ENCODE measurements at regions not wholly inside any gene's neighbourhood (a gene's known extent, or its start where the extent isn't known, plus 50 kb on each side); places are given as distances from the start of the nearest gene placed in this dataset.
"Not testable (repeated sequence)": the region's sequence is repeated elsewhere in the genome, so short reads cannot be mapped to it uniquely, and the experiment has no call there.

DNA sequence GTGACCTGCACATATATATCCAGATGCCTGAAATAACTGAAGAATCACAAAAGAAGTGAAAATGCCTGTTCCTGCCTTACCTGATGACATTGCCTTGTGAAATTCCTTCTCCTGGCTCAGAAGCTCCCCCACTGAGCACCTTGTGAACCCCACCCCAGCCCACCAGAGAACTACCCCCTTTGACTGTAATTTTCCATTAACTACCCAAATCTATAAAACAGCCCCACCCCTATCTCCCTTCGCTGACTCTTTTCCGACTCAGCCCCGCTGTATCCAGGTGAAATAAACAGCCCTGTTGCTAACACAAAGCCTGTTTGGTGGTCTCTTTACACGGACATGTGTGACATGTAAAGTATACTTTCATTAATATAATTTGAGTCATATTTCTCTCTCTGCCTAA, 320.3 kb upstream of the TECRL start:
- DNase-seq (ENCODE audit: low spot score): no peak

DNA sequence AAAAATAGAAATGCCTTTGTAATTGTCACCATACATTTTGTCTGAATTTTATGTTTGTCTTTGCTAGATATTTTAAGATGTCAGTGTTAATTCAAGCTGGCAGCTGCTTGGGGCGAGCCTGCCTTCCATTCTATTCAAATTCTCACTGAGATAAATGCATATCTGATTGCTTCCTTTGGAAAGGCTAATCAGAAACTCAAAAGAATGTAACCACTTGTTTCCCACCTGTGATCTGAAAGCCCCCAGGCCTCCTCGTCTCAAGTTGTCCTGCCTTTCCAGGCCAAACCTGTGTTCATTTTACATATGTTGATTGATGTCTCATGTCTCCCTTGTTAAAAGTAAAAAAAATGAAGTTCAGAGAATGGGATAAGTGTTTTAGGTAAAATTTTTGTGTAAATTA, 318.7 kb upstream of the TECRL start:
- DNase-seq (ENCODE audit: low spot score): no peak

DNA sequence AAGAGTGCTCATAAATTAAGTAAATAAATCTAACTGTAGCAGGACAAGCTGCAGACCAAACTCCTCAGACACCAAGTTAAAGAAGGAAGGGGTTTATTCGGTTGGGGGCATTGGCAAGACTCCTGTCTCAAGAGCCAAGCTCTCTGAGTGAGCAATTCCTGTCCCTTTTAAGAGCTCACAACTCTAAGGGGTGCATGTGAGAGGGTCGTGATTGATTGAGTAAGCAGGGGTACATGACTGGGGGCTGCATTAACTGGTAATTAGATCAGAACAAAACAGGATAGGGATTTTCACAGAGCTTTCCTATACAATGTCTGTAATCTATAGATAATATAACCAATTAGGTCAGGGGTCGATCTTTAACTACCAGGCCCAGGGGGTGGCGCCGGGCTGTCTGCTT, 318.1 kb upstream of the TECRL start:
- DNase-seq (ENCODE audit: low spot score): not testable (repeated sequence)

DNA sequence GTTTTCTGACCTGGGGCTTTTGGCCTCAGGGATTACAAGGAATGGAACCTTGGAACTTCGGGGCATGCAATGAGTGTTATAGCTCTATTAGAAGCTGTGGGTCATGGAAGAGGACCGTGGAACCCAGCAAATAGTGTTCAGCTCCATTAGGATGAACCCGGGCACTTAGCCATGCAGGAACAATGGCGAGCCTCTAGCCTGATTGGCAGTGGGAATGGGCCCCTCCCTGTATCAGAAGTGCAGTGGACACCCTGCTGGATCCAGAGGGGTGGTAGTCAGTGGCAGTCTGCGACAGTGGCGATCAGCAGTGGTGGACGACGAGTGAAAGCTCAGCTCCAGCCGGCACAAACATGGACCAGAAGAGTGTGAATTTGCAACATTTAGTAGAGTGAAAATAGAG, 315.4 kb upstream of the TECRL start:
- DNase-seq (ENCODE audit: low spot score): no peak

DNA sequence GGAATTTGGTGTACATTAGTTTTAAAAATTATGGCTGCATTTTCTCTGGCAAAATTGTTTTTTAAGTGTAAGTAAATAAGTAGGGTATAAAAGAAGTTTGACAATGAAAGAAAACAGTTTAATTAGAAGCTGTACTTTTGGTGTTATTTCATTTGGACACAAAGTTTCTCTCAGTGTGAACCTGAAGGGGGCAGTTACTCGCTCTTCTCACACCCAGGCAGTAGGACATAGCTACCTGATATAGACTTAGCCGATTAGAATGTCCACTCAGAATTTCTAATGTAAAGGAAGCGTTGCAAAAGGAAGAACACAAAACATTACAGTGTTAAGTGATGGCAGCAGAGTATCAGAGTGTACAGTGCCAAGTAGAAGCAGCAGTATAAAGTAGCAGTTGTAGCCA, 311.9 kb upstream of the TECRL start:
- no peak for DNase-seq (ENCODE audit: low spot score)

DNA sequence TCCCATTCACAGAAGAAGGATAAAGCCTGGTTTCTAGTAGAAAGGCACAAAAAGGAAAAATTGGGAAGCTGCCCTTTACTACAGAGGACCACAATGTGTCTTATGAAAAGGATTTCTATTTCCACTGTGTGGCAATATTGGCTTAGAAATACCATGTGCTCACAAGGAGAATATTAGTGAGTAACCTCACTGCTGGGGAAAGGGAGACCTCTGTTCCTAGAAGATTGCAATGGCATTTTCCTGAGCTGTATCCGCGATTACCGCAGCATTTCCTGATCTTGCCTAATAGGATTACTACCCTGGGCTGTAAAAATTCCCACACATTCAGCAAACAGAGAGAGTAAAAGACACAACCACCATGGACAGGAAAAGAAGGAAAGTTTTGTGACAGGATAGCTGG, 308.8 kb upstream of the TECRL start:
- DNase-seq (ENCODE audit: low spot score): no peak

DNA sequence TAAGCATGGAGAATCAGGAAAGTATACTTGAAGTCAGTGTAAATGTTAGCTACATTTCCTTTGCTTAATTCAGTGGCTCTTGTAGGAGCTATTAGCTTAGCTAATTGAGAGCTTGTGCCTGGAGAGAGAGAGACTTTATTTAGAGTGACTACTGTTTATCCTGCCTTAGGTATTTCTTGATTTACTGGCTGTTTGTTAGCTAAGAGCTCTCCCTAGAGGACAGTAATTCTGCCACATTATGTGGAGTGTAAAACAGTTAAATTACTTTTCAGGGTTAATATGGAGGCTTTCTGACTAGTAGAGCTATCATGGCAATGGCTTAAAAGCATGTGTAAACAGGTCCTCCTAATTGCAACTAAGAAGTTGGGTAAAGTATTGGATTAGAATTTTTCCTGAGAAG, 306.5 kb upstream of the TECRL start:
- no peak for DNase-seq (ENCODE audit: low spot score)

DNA sequence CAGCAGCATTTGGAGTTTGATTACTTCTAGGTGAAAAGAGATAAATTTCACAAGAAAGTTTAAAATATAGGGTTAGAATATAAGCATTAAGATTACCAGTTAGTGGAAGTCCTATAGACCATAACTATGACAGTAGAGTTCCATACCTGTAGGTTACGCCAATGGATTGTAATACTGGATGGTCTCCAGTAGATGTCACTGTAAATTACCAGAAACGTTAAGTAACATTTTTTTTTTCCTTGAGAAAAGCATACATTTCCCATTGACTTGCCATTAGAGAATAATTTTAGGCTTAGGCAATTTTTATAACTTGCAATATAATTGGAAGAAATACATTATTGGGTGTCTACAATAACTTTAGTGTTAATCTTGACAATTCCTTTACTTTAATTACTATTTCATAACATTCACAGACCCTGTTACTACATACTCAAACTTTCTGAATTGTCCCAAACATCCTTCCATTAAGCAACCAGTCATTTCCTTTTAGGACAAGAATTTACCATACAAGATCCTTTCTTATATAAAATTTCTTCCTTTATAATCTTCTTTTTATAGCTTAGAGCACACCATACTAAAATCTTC, 304.1 kb upstream of the TECRL start:
- no peak for DNase-seq (ENCODE audit: low spot score)

DNA sequence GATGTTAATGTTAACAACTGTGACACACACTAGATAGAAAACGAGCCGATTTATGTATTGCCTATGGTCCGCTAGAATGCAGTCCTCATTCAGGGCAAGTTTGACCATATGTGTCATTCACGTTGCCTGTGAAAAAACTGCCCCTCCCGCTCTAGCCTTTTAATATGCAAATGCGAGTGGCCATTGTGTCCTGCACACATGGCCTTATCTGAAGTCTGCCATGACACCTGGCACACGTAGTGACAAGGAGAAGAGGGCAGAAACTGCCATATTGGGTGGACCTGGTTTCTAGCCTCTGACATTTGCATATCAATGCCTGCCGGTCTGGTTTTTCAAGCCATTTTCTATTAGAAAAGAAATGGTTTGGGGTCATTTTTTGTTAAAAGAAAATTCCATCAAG, 303.3 kb upstream of the TECRL start:
- no peak for DNase-seq (ENCODE audit: low spot score)

DNA sequence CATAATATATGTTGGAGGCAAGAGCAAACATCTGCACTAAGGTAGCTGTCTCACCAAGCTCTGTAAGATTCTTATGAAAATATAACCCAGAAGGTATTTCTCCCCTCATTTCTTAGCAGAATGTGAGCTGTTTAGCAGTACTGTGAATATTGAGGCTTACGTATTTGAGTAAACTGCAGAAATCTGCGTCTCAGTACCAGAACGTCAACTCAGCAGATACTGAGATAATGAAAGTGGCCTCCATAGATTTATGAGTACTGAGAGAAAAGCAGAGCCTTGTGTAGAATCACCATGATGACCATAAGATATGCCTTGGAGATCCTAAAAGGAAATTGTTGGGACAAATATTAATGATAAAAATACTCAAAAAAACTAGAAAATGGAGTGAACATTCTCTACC, 296.7 kb upstream of the TECRL start:
- DNase-seq (ENCODE audit: low spot score): no peak

DNA sequence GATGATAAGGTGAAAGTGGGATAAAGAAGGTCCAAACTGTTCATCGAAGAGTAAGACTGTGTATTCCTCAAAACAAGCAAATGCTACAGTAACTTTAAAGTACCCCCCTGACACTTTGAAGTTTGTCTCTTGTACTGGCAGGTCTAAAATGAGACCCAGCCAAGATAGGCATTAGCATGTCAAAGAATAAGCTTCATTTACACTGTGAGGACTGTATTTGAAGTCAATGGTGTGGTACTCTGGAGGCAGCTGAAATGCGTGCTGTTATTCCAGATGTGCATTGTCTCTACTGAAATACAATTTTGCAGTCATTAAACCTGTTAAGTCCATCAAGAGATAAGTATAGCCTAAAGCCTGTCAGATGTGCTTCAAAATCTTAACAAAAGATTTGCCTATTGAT, 288.9 kb upstream of the TECRL start:
- no peak for DNase-seq (ENCODE audit: low spot score)

DNA sequence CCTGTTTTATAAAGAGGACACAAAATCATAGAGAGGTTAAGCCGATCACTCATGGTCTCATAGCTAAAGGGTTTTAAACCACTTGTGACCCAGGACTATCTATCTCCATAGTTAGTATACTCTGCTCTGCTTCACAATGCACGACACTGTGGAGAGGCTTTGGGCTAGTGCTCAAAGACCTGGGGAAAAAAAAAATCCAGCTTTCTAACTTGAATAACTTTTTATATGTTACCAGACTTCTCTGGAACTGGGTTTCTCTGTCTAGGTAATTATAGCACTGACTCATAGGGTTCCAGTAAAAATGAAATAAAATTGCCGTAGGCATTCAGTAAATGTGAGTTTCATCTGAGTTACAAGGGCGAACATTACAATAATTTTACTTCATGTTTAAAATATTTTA, 273.7 kb upstream of the TECRL start:
- DNase-seq (ENCODE audit: low spot score): no peak

DNA sequence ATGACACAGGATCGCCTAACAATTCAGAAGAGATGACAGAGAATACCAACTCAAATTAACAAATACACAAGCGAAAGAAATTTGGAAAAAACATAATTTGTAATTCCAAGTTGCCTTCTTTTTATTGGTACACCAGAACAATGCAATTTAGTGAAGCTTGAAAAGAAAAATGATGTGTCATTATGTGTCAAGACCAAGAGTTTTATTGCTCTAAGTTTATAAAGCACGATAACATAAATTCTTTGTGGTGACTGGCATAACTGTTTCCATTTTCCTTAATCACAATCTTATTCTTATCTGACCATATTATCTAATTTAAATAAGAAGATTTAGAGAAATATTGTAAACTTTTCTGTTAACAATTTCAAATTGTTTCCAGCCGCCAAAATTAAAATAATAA, 273.2 kb upstream of the TECRL start:
- DNase-seq (ENCODE audit: low spot score): no peak

DNA sequence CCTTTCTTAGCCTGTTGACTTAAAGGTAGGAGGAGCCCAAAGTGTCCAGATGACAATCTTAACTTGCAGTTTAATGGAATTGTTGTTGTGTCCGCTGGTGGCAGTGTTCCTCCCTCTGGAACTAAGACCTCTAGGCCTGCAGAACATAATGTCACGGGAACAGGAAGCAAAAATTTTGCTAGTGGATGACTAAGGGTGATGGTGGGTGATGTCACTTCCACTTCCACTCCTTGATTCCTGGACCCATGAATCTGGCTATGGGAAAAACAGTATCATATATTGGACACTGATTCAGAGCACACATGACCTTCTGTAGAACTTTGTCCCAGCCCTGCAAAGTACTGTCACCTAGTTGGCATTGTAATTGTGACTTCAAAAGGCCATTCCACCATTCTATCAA, 263.9 kb upstream of the TECRL start:
- not testable (repeated sequence) for DNase-seq (ENCODE audit: low spot score)

DNA sequence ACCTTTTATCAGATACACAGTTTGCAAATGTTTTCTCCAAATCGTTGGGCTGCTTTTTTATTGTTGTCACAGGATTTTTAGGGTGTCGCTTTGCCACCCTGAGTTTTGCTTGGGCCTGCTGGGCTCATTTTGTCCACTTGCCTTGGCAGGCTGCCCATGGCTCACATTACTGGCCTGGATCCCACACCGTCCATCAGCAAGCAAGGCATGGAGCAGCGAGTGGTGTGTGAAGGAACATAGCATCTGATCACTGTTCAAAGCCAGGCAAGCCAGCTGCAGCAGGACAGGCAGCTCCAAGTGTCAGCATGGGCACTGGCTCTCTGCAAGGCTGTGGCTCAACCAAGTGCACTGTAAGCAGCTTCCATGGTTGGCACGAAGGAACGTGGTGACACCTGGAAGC, 261.4 kb upstream of the TECRL start:
- DNase-seq (ENCODE audit: low spot score): no peak

DNA sequence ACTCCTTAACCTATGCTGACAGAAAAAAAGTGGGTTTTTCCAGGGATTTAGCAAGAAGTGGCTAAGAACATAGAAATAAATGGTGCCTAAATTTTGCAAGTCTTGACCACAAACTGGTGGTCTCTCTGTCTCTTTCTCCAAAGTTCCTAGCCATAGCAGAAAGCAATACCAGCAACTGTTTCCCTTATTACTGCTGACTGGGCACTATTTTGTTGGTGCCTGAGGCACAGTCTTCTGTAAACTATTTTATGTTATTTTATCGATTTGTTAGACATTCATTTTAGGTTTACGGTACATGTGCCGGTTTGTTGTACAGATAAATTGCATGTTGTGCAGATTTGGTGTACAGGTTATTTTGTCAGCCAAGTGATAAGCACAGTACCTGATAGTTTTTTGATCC, 234.6 kb upstream of the TECRL start:
- DNase-seq (ENCODE audit: low spot score): no peak

DNA sequence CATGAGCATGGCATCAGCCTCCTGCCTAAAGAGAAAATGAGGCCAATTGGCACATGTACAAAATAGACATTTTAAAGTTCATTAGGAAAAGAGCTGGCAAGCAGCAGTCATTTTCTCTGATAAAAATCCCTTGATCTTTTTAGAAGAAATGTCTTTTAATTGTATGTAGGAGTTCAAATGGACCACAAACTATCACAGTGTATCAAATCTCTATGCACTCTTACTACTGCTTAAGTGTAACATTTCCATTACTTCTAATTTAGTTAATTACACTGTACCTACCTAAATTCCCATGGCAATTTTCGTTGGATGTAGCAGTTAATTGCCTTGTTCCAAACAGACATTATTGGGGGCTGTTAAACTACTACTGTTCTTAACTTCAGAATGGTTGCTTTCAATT, 233.7 kb upstream of the TECRL start:
- DNase-seq (ENCODE audit: low spot score): no peak

DNA sequence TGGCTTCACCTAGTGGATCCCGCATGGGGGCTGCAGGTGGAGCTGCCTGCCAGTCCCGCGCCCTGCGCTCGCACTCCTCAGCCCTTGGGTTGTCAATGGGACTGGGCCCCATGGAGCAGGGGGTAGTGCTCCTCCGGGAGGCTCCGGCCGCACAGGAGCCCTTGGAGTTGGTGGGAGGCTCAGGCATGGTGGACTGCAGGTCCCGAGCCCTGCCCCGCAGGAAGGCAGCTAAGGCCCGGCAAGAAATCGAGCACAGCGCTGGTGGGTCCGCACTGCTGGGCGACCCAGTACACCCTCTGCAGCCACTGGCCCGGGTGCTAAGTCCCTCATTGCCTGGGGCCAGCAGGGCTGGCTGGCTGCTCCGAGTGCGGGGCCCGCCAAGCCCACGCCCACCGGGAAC, 231.2 kb upstream of the TECRL start:
- DNase-seq (ENCODE audit: low spot score): not testable (repeated sequence)

DNA sequence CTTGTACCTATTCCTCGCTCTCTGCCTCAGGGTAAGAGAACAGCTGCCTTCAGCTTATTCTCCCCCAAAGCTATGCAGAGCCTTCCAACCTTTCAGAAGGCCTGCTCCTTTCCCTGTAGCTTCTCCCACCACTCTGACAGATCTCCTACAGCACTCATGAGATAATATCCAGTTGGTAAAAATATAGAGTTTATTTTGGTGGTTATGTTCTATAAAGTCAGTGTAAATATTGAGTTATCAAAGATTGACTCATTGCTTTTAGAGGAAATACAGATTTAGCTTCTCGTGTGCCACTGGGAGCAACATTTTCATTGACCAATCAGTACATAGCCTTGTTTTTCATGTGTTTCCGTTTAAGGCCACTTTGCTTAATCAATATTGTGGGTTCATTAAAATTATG, 216.2 kb upstream of the TECRL start:
- DNase-seq (ENCODE audit: low spot score): no peak

DNA sequence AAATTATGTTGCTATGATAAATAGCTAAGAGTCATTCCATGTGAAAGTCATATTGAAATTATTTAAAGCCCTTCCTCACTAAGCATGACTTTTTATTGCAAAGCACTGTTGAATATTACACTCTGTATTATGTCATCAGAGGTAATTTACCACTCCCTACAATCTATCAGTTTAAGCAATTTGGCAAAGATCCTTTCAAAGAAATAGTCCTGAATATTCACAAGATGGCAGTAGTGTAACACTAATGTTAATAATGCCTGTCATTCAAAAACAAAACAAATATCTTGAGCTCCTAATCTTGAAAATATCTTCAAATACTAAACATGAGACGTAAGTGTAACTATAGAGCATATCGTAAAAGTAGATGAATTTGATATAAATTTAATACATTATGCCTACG, 208.6 kb upstream of the TECRL start:
- no peak for DNase-seq (ENCODE audit: low spot score)

DNA sequence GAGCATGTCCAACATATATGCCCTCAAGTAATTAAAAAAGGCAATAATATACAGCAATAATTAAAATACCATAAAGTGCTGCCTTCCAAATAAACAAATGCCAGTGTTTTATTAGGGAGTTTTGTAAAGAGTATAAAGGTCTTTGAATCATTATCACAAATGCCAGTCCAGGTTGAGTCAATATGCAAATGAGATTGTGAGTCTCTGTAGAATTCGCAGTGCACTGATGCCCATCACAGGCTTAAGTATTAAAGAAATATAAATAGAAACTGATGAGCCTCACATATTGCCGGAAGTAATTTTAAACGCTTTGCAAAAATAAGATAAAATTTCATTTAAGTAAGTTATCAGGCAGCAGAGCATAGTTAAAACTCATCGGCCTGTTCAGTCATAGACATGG, 205.0 kb upstream of the TECRL start:
- DNase-seq (ENCODE audit: low spot score): no peak

DNA sequence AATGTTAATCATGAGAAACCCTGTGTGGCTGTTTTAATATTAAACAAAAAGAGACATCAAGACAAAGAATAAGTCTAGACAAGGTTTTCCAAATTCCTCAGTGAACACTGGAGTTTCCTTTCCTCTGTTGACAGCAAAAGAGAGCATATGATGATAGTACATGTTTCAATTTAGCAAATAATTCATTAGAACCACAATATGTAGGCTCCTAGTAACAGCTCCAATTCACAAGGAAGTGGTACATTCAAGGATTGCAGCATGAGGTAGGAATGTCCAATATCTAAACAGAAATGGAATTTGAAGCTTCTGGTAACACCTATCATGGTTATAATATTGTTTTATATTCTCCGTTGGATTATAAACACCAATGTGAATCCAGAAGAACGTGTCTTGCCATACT, 203.8 kb upstream of the TECRL start:
- DNase-seq (ENCODE audit: low spot score): no peak

DNA sequence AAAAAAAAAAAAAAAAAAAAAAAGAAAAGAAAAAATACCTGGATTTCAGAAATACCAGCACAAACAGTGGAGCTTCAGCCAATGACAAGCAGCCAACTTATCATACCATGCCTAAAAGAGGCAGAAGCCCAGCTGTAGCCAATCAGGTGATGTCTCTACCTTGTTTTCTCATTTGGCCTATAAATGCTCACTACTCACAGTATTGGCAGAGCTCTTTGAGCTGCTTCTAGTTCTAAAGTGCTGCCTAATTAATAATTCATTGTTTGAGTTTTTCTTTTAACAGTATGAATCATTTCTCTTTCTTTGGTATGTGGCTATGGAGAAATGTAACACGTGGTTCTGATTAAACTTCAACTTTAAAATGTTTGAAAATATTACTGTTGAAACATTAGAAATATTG, 188.8 kb upstream of the TECRL start:
- no peak for DNase-seq (ENCODE audit: low spot score)

DNA sequence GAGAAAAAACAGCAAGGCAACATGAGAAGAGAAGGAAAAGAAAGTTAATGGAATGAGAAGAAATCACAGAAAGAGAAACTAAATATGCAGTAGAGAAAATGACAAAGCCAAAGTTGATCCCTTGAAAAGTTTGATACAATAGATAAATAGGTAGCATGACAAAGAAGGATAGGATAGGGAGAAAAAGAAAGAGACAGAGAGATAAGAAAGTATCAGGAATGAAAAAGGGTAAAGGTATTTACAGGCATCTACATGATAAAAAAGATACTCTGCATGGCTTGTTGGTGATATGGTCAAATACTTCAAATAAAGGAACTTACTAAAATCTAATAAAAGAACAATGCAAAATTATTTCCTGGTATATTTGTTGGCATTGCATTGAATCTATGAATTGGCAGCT, 185.5 kb upstream of the TECRL start:
- no peak for DNase-seq (ENCODE audit: low spot score)

DNA sequence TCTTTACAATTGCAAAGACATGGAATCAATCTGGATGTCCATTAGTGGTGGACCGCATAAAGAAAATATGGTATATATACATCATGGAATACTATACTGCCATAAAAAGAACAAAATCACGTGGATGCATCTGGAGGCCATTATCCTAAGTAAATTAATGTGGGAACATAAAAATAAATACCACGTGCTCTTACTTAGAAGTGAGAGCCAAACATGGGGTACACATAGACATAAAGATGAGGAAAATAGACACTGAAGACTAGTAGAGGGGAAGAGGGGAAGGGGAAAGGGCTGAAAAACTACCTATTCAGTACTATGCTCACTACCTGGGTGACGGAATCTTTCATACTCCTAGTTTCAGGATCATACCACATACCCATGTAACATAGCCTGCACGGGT, 179.3 kb upstream of the TECRL start:
- DNase-seq (ENCODE audit: low spot score): no peak

All from mucosa of gallbladder (tissue), 1 donor.